OCI-LY3 (cell line): ENCODE measurements at regions not wholly inside any gene's neighbourhood (a gene's known extent, or its start where the extent isn't known, plus 50 kb on each side); places are given as distances from the start of the nearest gene placed in this dataset.

Experiments
- H2AFZ ChIP-seq: fragments of 200-600, 300-600 bp; shearing (Covaris generic); 2 replicates; pipeline ENCODE4 v1.6.0; 2014; ENCODE audit warnings: antibody characterized with exemption, low read depth, low read length
- H3K27ac ChIP-seq: fragments of 200-600, 300-600 bp; sonication (generic); 2 replicates; pipeline ENCODE4 v1.5.1; 2014; ENCODE audit warnings: mild to moderate bottlenecking, low read length, moderate library complexity, mixed read lengths
- H3K27me3 ChIP-seq: fragments of 200-600, 300-600 bp; sonication (generic); 2 replicates; pipeline ENCODE4 v1.6.1; 2014; ENCODE audit warnings: low read depth, low read length, mixed read lengths
- H3K36me3 ChIP-seq: fragments of 200-600, 300-600 bp; sonication (generic); replicated peaks from 2 replicates; pipeline ENCODE3; 2014; ENCODE audit warnings: low read depth, low read length, mixed read lengths
- H3K4me1 ChIP-seq: fragments of 300-600, 200-600 bp; sonication (generic); 2 replicates; pipeline ENCODE4 v1.6.1; 2014; ENCODE audit warnings: low read length, mixed read lengths
- H3K4me2 ChIP-seq: fragments of 200-600, 300-600 bp; sonication (generic); 2 replicates; pipeline ENCODE4 v1.6.1; 2014; ENCODE audit warnings: low read length, mixed read lengths
- H3K4me3 ChIP-seq: fragments of 300-600, 200-600 bp; sonication (generic); 2 replicates; pipeline ENCODE4 v1.5.1; 2014; ENCODE audit warnings: antibody characterized with exemption, mild to moderate bottlenecking, low read length, moderate library complexity
- H3K79me2 ChIP-seq: fragments of 300-600, 200-600 bp; shearing (Covaris generic); 2 replicates; pipeline ENCODE4 v1.6.1; 2014; ENCODE audit warnings: mild to moderate bottlenecking, low read length, mixed read lengths
- H3K9ac ChIP-seq: fragments of 300-600, 200-600 bp; shearing (Covaris generic); 2 replicates; pipeline ENCODE4 v1.6.0; 2014; ENCODE audit warnings: mild to moderate bottlenecking, low read length, moderate library complexity
- H3K9me3 ChIP-seq: fragments of 200-600, 300-600 bp; shearing (Covaris generic); 2 replicates; pipeline ENCODE4 v1.6.1; 2014; ENCODE audit warnings: low read length, mixed read lengths; ENCODE audit not compliant: insufficient read depth
- H4K20me1 ChIP-seq: fragments of 200-600, 300-600 bp; sonication (generic); 2 replicates; pipeline ENCODE4 v1.6.1; 2016; ENCODE audit warnings: low read length, mixed read lengths; ENCODE audit not compliant: insufficient read depth
- EZH2phosphoT487 ChIP-seq: fragments of 200-600 bp; shearing (Covaris generic); IDR thresholded peaks from 2 replicates; pipeline ENCODE4 v1.6.1; 2018; ENCODE audit warnings: antibody characterized with exemption, mixed run types, low read depth
- TF ChIP-seq, protein P1 (sequence below): fragments of 200-600, 300-600 bp; sonication (generic); IDR thresholded peaks from 2 replicates; pipeline ENCODE4 v1.5.1; 2014; ENCODE audit warnings: antibody characterized with exemption, low read length, low read depth

DNA sequence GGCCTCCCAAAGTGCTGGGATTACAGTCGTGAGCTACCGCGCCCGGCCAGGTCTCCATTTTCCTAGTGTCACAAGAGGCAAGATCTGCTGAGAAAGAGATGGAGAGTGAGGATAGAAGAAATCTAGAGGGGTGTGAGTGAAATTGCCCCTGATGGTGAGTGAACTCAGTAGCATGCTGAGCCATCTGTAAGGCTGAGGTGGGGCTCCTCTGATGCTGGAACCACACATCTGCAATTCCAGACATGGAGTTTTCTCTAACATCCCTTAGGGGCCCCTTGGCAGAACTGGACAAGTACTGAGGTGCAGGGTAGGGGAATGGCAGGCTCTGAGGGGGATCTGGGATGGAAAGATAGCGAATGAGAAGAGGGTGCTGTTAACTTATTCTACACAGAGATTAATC lies 72.0 kb upstream of the FER start:
- no peak overlapping the region for H3K4me2 ChIP-seq
- H3K9ac ChIP-seq = no peak overlapping the region
- no peaks in the 10 kb centered on the region for H4K20me1 ChIP-seq
- H3K4me3 ChIP-seq = no peak overlapping the region
- TF ChIP-seq, protein P1, sequence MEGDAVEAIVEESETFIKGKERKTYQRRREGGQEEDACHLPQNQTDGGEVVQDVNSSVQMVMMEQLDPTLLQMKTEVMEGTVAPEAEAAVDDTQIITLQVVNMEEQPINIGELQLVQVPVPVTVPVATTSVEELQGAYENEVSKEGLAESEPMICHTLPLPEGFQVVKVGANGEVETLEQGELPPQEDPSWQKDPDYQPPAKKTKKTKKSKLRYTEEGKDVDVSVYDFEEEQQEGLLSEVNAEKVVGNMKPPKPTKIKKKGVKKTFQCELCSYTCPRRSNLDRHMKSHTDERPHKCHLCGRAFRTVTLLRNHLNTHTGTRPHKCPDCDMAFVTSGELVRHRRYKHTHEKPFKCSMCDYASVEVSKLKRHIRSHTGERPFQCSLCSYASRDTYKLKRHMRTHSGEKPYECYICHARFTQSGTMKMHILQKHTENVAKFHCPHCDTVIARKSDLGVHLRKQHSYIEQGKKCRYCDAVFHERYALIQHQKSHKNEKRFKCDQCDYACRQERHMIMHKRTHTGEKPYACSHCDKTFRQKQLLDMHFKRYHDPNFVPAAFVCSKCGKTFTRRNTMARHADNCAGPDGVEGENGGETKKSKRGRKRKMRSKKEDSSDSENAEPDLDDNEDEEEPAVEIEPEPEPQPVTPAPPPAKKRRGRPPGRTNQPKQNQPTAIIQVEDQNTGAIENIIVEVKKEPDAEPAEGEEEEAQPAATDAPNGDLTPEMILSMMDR = no peak
- TF ChIP-seq EZH2phosphoT487 = no peak
- no peak overlapping the region for H2AFZ ChIP-seq
- H3K4me1 ChIP-seq = peaks cover 11% of the 10 kb centered on the region
- no peaks in the 10 kb centered on the region for H3K79me2 ChIP-seq
- H3K27ac ChIP-seq = no peak overlapping the region
- H3K36me3 ChIP-seq = no peaks in the 10 kb centered on the region
- H3K9me3 ChIP-seq = no peaks in the 10 kb centered on the region
- H3K27me3 ChIP-seq = no peaks in the 10 kb centered on the region

- TF ChIP-seq EZH2phosphoT487 = no peak
- TF ChIP-seq, protein P1 = no peak
- Histone ChIP-seq H3K27ac (no peak overlapping the region), H4K20me1 (no peaks in the 10 kb centered on the region), H3K9me3 (no peaks in the 10 kb centered on the region), H3K4me1 (no peaks in the 10 kb centered on the region), H3K4me2 (no peak overlapping the region), H2AFZ (no peak overlapping the region), H3K4me3 (no peak overlapping the region), H3K36me3 (no peaks in the 10 kb centered on the region), H3K27me3 (no peaks in the 10 kb centered on the region), H3K9ac (no peak overlapping the region), H3K79me2 (no peaks in the 10 kb centered on the region)
Measured at GRCh38 chr5:108672639-108673038, 75.1 kb upstream of the FER start.

DNA sequence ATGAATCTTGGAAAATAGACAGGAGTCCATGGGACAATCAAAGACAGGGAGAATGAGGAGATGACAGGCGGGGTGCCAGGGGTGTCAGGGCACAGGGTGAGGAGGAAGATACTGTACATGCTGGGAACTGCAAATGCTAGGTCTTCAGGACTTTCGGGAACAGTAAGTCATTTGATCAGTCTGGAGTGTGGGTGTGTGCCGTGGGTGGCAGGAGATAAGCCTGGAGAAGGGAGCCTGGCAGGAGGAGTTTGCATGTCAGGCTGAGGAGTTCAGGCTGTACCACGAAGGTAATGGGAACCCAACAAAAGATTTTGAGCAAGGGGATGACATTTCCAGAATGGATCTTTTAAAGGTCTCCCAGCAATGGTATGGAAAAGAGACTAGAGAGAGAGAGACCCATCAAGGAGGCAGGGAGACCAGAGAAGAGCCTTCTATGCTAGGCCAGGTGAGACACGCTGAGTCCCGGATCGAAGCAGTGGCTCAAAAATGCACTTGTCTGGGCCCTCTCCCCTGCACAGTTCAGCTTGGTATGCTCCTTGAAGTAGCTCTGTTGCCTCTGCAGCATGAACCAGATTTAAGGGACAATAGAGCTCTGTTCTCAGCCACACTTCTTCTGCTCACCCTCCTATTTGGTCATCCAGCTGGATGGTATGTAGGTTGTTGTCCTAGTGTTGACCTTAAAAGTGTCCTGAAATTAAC lies 77.0 kb upstream of the FER start:
- no peaks in the 10 kb centered on the region for H3K4me1 ChIP-seq
- H3K4me2 ChIP-seq = no peak overlapping the region
- H3K4me3 ChIP-seq = no peak overlapping the region
- H3K36me3 ChIP-seq = no peaks in the 10 kb centered on the region
- no peaks in the 10 kb centered on the region for H3K79me2 ChIP-seq
- H3K9ac ChIP-seq = no peak overlapping the region
- no peaks in the 10 kb centered on the region for H4K20me1 ChIP-seq
- no peak overlapping the region for H2AFZ ChIP-seq
- no peak overlapping the region for H3K27ac ChIP-seq
- no peaks in the 10 kb centered on the region for H3K27me3 ChIP-seq
- no peaks in the 10 kb centered on the region for H3K9me3 ChIP-seq
- TF ChIP-seq, protein P1 = no peak
- TF ChIP-seq EZH2phosphoT487 = no peak

DNA sequence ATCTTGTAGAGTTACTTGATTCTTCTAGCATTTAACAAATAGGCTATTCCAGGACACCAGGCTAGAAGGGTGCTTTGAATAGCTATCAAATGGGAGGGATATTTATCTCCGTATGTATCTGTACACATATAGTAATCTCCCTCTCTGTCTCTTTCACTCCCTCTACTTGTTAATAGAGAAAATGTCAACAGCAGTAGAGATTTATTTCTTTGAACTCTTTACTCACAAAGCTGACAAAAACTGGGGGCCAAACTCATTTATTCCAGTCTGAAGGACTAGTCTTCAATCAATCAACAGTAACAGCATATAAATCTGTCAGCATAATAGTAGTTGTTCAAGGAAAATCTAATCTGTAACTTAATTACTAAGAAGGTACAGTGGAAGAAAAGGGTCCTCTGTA lies 78.2 kb upstream of the FER start:
- no peak overlapping the region for H3K4me2 ChIP-seq

More for the DNA sequence above, 78.2 kb upstream of the FER start:
- Histone ChIP-seq H3K4me3 (no peak overlapping the region), H3K27ac (no peak overlapping the region), H3K27me3 (no peaks in the 10 kb centered on the region), H3K9ac (no peak overlapping the region), H3K36me3 (no peaks in the 10 kb centered on the region), H3K79me2 (no peaks in the 10 kb centered on the region), H3K4me1 (no peaks in the 10 kb centered on the region), H4K20me1 (no peaks in the 10 kb centered on the region), H2AFZ (no peak overlapping the region), H3K9me3 (no peaks in the 10 kb centered on the region)
- TF ChIP-seq, protein P1 = no peak
- no peak for TF ChIP-seq EZH2phosphoT487
